ENCODE measurements at regions not wholly inside any gene's neighbourhood (a gene's known extent, or its start where the extent isn't known, plus 50 kb on each side); places are given as distances from the start of the nearest gene placed in this dataset.
"Not testable (repeated sequence)": the region's sequence is repeated elsewhere in the genome, so short reads cannot be mapped to it uniquely, and the experiment has no call there.

DNA sequence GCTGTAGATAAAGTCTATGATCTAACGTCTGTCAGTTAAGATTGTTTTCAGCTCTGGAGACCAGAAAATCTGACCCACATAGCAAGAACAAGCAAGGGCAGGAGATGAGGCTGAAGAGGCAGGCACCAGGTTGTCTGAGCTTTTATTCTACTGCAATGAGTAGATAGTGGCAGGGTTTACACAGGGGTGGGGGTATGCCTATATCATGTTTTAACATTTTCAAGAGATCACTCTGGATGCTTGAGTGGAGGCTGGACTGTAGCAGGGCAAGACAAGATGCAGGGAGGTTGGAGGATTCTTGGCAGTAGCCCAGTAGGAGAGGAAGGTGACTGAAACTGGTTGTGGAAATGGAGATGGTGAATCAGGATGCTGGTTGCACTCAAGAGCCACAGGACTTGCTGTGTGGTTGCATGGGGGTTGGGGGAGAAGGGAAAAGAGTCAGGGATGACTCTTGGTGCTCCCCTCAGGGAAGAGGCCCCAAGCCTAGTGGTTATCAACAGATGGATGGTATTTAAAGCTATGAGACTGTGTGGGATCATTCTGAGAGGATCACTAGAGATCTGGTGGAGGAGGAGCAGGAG, 143.1 kb upstream of the KCNJ18 start:
- H3K36me3 Mint-ChIP-seq (ENCODE audit: low read depth), result peaks cover 20% of the 10 kb centered on the region
- H3K27me3 Mint-ChIP-seq (ENCODE audit: low read depth), result peaks cover 20% of the 10 kb centered on the region
- H3K4me3 Mint-ChIP-seq, result peak overlapping the region; percentile 93
- no peak for DNase-seq (ENCODE audit: low read depth, low spot score)
- H3K27ac Mint-ChIP-seq (ENCODE audit: unreplicated experiment), result no peak overlapping the region
- peaks cover 4% of the 10 kb centered on the region for H3K9me3 Mint-ChIP-seq
- peaks cover 37% of the 10 kb centered on the region for H3K4me1 Mint-ChIP-seq
- TF ChIP-seq CTCF (conservative IDR thresholded peaks at IDR 0.05), result no peak

GRCh38 chr17:21550031-21550430, 142.3 kb upstream of the KCNJ18 start:
- DNase-seq (ENCODE audit: low read depth, low spot score); H3K27ac Mint-ChIP-seq (ENCODE audit: unreplicated experiment); H3K9me3 Mint-ChIP-seq: not testable (repeated sequence)
- Mint-ChIP-seq H3K36me3 (ENCODE audit: low read depth) (peaks cover 13% of the 10 kb centered on the region), H3K27me3 (ENCODE audit: low read depth) (peaks cover 27% of the 10 kb centered on the region), H3K4me1 (peaks cover 37% of the 10 kb centered on the region), H3K4me3 (peak overlapping the region; percentile 93)

DNA sequence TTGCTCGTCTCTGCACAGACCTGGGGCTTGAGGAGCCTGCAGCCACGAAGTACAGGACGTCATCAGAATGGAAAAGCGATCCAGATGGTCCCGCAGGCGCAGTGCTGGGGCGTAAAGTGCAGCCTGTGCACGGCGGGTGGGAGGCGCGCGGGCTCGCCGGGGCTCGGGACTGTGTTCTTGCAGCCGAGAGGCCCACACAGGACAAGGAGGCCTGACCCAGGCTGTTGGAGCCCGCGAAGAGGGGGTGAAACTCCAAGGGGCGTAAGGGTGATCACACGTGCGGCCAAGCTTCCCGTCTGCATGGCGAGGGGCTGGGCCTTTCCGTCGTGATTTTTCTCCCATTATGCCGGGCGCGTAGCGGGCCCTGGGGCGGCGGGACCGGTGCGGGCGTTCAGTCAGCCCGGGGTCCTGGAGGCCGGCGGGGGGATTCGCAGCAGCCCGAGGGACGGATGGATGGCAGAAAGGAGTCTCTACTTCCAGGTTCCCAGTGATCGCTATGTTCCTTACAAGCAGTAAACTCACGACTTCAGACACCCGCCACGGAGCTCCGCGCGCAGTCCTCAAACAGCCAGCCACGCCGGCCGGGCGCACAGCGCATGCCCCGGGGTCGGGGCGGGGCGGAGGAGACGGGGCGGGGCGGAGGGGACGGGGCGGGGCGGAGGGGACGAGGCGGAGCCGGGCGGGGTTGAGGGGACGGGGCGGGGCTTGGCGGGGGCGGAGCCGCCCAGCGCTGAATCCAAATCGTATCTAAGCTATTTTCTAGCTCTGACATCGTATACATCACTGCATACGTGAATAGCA, 141.0 kb upstream of the KCNJ18 start:
- peaks cover 8% of the 10 kb centered on the region for H3K9me3 Mint-ChIP-seq
- H3K36me3 Mint-ChIP-seq (ENCODE audit: low read depth), result peaks cover 9% of the 10 kb centered on the region
- peaks cover 39% of the 10 kb centered on the region for H3K27me3 Mint-ChIP-seq (ENCODE audit: low read depth)
- TF ChIP-seq CTCF (conservative IDR thresholded peaks at IDR 0.05), result no peak
- DNase-seq (ENCODE audit: low read depth, low spot score), result peak; percentile 76
- peak overlapping the region; percentile 93 for H3K4me3 Mint-ChIP-seq
- peak overlapping the region; percentile 78 for H3K27ac Mint-ChIP-seq (ENCODE audit: unreplicated experiment)
- H3K4me1 Mint-ChIP-seq, result peaks cover 34% of the 10 kb centered on the region

DNA sequence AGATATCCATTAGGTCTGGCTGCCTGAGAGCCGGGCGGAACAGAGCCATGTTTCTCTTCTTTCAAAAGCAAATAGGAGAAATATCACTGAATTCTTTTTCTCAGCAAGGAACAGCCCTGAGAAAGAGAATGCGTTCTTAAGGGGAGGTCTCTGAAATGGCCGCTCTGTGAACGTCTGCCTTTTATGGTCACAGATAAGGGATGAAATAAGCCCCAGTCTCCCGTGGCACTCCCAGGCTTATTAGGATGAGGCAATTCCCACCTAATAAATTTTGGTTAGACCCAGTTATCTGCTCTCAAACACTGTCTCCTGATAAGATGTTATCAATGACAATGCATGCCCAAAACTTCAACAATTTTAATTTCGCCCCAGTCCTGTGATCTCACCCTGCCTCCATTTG, 133.4 kb upstream of the KCNJ18 start:
- H3K4me1 Mint-ChIP-seq; DNase-seq (ENCODE audit: low read depth, low spot score); H3K36me3 Mint-ChIP-seq (ENCODE audit: low read depth); H3K27ac Mint-ChIP-seq (ENCODE audit: unreplicated experiment); H3K4me3 Mint-ChIP-seq: not testable (repeated sequence)
- peaks cover 14% of the 10 kb centered on the region for H3K9me3 Mint-ChIP-seq
- peaks cover 39% of the 10 kb centered on the region for H3K27me3 Mint-ChIP-seq (ENCODE audit: low read depth)

GRCh38 chr17:21564262-21564661, 128.1 kb upstream of the KCNJ18 start:
- no peak for TF ChIP-seq CTCF (conservative IDR thresholded peaks at IDR 0.05)
- H3K9me3 Mint-ChIP-seq, result peaks cover 5% of the 10 kb centered on the region
- H3K27ac Mint-ChIP-seq (ENCODE audit: unreplicated experiment), result no peak overlapping the region
- no peak overlapping the region for H3K4me3 Mint-ChIP-seq
- no peaks in the 10 kb centered on the region for H3K4me1 Mint-ChIP-seq
- peaks cover 25% of the 10 kb centered on the region for H3K27me3 Mint-ChIP-seq (ENCODE audit: low read depth)
- DNase-seq (ENCODE audit: low read depth, low spot score), result no peak
- H3K36me3 Mint-ChIP-seq (ENCODE audit: low read depth), result no peaks in the 10 kb centered on the region

DNA sequence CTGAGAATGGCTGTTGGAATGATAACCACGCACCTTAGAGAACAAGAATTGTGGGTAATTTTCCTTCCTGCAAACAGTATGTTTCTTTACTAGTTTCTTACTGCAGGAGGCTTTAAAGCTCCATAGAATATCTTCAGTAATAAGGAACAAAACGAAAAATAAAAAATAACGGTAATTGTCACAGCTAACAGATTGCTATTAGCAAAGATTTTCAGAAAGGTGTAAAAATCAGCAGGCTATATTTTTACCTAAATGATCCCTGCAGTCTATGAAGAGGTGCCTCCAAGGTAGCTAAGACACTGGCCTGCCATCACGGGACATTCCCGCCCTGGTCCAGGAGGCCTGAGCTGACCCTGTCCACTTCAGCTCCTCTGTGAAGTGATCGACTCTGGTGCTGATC, 127.6 kb upstream of the KCNJ18 start:
- H3K27me3 Mint-ChIP-seq (ENCODE audit: low read depth), result peaks cover 25% of the 10 kb centered on the region
- DNase-seq (ENCODE audit: low read depth, low spot score); H3K4me1 Mint-ChIP-seq; H3K9me3 Mint-ChIP-seq; H3K36me3 Mint-ChIP-seq (ENCODE audit: low read depth); H3K4me3 Mint-ChIP-seq; H3K27ac Mint-ChIP-seq (ENCODE audit: unreplicated experiment): not testable (repeated sequence)

DNA sequence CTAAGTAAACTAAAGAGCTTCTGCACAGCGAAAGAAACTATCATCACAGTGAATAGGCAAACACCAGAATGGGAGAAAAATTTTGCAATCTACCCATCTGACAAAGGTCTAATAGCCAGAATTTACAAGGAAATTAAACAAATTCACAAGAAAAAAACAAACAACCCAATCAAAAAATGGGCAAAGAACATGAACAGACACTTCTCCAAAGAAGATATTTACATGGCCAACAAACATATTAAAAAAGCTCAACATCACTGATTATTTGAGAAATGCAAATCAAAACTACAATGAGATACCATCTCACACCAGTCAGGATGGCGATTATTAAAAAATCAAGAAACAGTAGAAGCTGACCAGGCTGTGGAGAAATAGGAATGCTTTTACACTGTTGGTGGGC, 121.9 kb upstream of the KCNJ18 start:
- not testable (repeated sequence) for H3K27me3 Mint-ChIP-seq (ENCODE audit: low read depth); H3K9me3 Mint-ChIP-seq; H3K4me3 Mint-ChIP-seq; DNase-seq (ENCODE audit: low read depth, low spot score); H3K36me3 Mint-ChIP-seq (ENCODE audit: low read depth); H3K4me1 Mint-ChIP-seq; H3K27ac Mint-ChIP-seq (ENCODE audit: unreplicated experiment)

- H3K27ac Mint-ChIP-seq (ENCODE audit: unreplicated experiment); H3K27me3 Mint-ChIP-seq (ENCODE audit: low read depth); H3K36me3 Mint-ChIP-seq (ENCODE audit: low read depth); H3K4me1 Mint-ChIP-seq; DNase-seq (ENCODE audit: low read depth, low spot score); H3K4me3 Mint-ChIP-seq; H3K9me3 Mint-ChIP-seq: not testable (repeated sequence)
Measured at GRCh38 chr17:21572148-21572547, 120.2 kb upstream of the KCNJ18 start.

GRCh38 chr17:21573271-21573960, 118.9 kb upstream of the KCNJ18 start:
- not testable (repeated sequence) for H3K27ac Mint-ChIP-seq (ENCODE audit: unreplicated experiment); H3K4me3 Mint-ChIP-seq; H3K4me1 Mint-ChIP-seq; H3K36me3 Mint-ChIP-seq (ENCODE audit: low read depth); H3K27me3 Mint-ChIP-seq (ENCODE audit: low read depth); DNase-seq (ENCODE audit: low read depth, low spot score); H3K9me3 Mint-ChIP-seq
